Inferior parietal cortex (tissue), 1 donor: ENCODE measurements at regions not wholly inside any gene's neighbourhood (a gene's known extent, or its start where the extent isn't known, plus 50 kb on each side); places are given as distances from the start of the nearest gene placed in this dataset.
A peak's percentile ranks its signal among the peaks of the same experiment; 100 is the strongest.
"Not testable (repeated sequence)": the region's sequence is repeated elsewhere in the genome, so short reads cannot be mapped to it uniquely, and the experiment has no call there.

ENCODE experiments used
- DNase-seq: peaks from one replicate; pipeline ENCODE4 v3.0.0-alpha.2; 2016; ENCODE audit errors: extremely low spot score

GRCh38 chr7:130789436-130789835 lies 55.4 kb upstream of the KLF14 start:
- DNase-seq, result no peak

- peak; percentile 57 for DNase-seq
Measured at GRCh38 chr7:130791746-130792145, 57.7 kb upstream of the KLF14 start.

GRCh38 chr7:130793855-130794618 lies 60.0 kb upstream of the KLF14 start:
- DNase-seq, result peak; percentile 35

- DNase-seq, result no peak
Measured at GRCh38 chr7:130794619-130794922, 60.6 kb upstream of the KLF14 start.

GRCh38 chr7:130796425-130796824 lies 62.4 kb upstream of the KLF14 start:
- DNase-seq, result not testable (repeated sequence)

- DNase-seq, result no peak
Measured at GRCh38 chr7:130803127-130803526, 69.1 kb upstream of the KLF14 start.

- DNase-seq, result no peak
Measured at GRCh38 chr7:130804220-130804619, 70.2 kb upstream of the KLF14 start.

- not testable (repeated sequence) for DNase-seq
Measured at GRCh38 chr7:130812819-130813218, 78.8 kb upstream of the KLF14 start.

- DNase-seq, result no peak
Measured at GRCh38 chr7:130814778-130815335, 80.8 kb upstream of the KLF14 start.

- no peak for DNase-seq
Measured at GRCh38 chr7:130818056-130818455, 84.0 kb upstream of the KLF14 start.

GRCh38 chr7:130821864-130822263 lies 87.9 kb upstream of the KLF14 start:
- no peak for DNase-seq

GRCh38 chr7:130822642-130823041 lies 88.6 kb upstream of the KLF14 start:
- DNase-seq, result no peak

- DNase-seq, result no peak
Measured at GRCh38 chr7:130823060-130823459, 89.1 kb upstream of the KLF14 start.

GRCh38 chr7:130825819-130826218 lies 91.8 kb upstream of the KLF14 start:
- DNase-seq, result no peak

GRCh38 chr7:130829415-130829814 lies 95.4 kb upstream of the KLF14 start:
- no peak for DNase-seq

GRCh38 chr7:130831322-130831721 lies 97.3 kb upstream of the KLF14 start:
- no peak for DNase-seq

- peak; percentile 64 for DNase-seq
Measured at GRCh38 chr7:130831817-130832481, 97.9 kb upstream of the KLF14 start.

GRCh38 chr7:130838738-130839137 lies 104.7 kb upstream of the KLF14 start:
- no peak for DNase-seq

- no peak for DNase-seq
Measured at GRCh38 chr7:130840599-130840998, 106.6 kb upstream of the KLF14 start.

- DNase-seq, result no peak
Measured at GRCh38 chr7:130841416-130841815, 107.4 kb upstream of the KLF14 start.

GRCh38 chr7:130843703-130844102 lies 109.7 kb upstream of the KLF14 start:
- no peak for DNase-seq

- no peak for DNase-seq
Measured at GRCh38 chr7:130844811-130845580, 111.0 kb upstream of the KLF14 start.
